Pancreas (tissue), 10 donors: ENCODE measurements at regions not wholly inside any gene's neighbourhood (a gene's known extent, or its start where the extent isn't known, plus 50 kb on each side); places are given as distances from the start of the nearest gene placed in this dataset.
"Not testable (repeated sequence)": the region's sequence is repeated elsewhere in the genome, so short reads cannot be mapped to it uniquely, and the experiment has no call there.

Experiments
- ATAC-seq, 4 donors: fragments of 200-7000 bp; cut with Tn5 transposase; one replicate each; pipeline versions ENCODE4 v1.8.0 to v1.9.1; 2020; ENCODE audit warnings: mild to moderate bottlenecking in 4 of 4, moderate library complexity in 4 of 4
- DNase-seq, 6 donors: peaks; one replicate each; pipeline ENCODE4 v3.0.0-alpha.2; 2020
- FAIRE-seq: peaks from 2 replicates; lab custom pipeline; 2012; peaks lifted over from hg19 to GRCh38; lab: Jason Lieb, UNC
- H3K27ac ChIP-seq, 4 donors: fragments of 200-600 bp; sonication (generic); 1 replicate in 3 of 4; 2 replicates in 1 of 4; pipeline versions ENCODE4 v1.5.0 to v1.8.0; 2020
- H3K27me3 ChIP-seq, 4 donors: fragments of 200-600 bp; one replicate each; pipeline ENCODE4 v1.8.0; 2021
- H3K36me3 ChIP-seq, 3 donors: fragments of 200-600 bp; sonication (generic) in 1 of 3; one replicate each; pipeline versions ENCODE4 v1.5.0 to v1.8.0; 2020 to 2021
- H3K4me1 ChIP-seq, 3 donors: fragments of 200-600 bp; one replicate each; pipeline ENCODE4 v1.8.0; 2021
- H3K4me3 ChIP-seq, 4 donors: fragments of 200-600 bp; sonication (generic) in 2 of 4; one replicate each; pipeline versions ENCODE4 v1.5.0 to v1.8.0; 2020 to 2021
- H3K9me3 ChIP-seq, 4 donors: fragments of 200-600 bp; one replicate each; pipeline ENCODE4 v1.8.0; 2021
- CTCF ChIP-seq, 4 donors: fragments of 200-600 bp; sonication (generic) in 3 of 4; IDR thresholded peaks; one replicate each; pipeline versions ENCODE4 v1.5.0 to v1.8.0; 2021; ENCODE audit warnings: antibody characterized with exemption in 4 of 4
- WGBS, 2 donors: extraction: QIAGEN DNeasy Blood & Tissue Kit; methylation state at CpG; one replicate each; pipeline ENCODE4 v1.1.7; 2013; 5-methylcytosine and 5-hydroxymethylcytosine counted together
- intact Hi-C, 3 donors: fragments of 100-400 bp; cut with DNase I; formaldehyde crosslinking; loops; one replicate each; pipeline versions ENCODE4 v1.11.1 to v1.14.2; 2022
- donor health status: healthy with polysubstance abuse.
- donor health status: DM: no; HTN: no; CAD: no; lungs with moderate emphysema.
- donor health status: DM: no; HTN: no; CAD: no.
- donor health status: control.
- donor health status: control.
- donor health status: Bipolar disorder and iron deficiency.
- donor health status: DM: yes; HTN: yes; CAD: no.
- donor health status: DM: no; HTN: no; CAD: no.
- donor health status: DM: no; HTN: no; CAD: no.
- donor health status: DM: yes; HTN: yes; CAD: no.

DNA sequence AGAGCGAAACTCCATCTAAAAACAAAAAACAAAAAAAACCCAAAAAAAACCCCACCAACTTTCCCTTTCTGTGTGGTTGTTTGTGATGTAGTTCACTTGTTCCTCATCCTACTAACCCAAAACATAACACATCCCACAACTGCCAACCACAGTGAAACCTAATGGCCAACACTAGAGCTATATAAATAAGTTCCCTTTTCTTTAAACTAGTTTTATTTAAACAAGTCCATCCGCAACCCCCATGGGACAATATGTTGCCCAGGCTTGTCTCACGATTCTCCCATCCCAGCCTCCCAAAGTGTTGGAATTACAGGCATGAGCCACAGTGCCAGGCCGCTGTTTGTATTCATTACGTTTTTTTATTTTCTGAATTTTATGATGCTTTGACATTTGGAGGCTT lies 71.2 kb upstream of the ADGRE5 start:
- DNase-seq: no peak
- no peaks in the 10 kb centered on the region for H3K36me3 ChIP-seq
- no peaks in the 10 kb centered on the region for H3K4me1 ChIP-seq
- no peaks in the 10 kb centered on the region for H3K27me3 ChIP-seq
- intact Hi-C loops: no loop called here
- no peak overlapping the region for H3K4me3 ChIP-seq
- FAIRE-seq: no peak
- H3K27ac ChIP-seq: no peak overlapping the region
- ATAC-seq: peak in 1 of 4 donors; percentile 33
- no peaks in the 10 kb centered on the region for H3K9me3 ChIP-seq
- no peak for TF ChIP-seq CTCF (IDR thresholded peaks at IDR 0.05)
- WGBS, 2 donors: 64 to 80% methylated on average over 5 of the region's 5 CpGs

DNA sequence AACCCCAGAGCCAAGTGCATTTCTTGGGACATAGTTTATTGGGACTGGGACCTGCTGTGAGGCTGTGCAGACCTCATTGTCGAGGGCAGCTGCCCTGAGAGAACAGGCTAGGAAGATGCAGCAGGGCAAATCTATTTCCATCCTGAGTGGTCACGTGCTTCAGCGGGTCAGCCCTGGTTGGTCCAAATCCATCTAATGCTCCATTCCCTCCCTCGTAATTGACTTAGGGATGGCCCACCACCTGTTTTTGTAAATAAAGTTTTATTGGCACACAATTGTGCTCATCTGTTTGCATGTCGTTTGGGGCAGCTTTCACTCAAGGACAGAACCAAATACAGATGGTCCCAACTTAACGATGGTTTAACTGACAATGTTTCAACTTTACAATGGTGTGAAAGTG lies 75.5 kb upstream of the ADGRE5 start:
- DNase-seq: no peak
- no peak overlapping the region for H3K4me3 ChIP-seq
- H3K27me3 ChIP-seq: no peaks in the 10 kb centered on the region
- no peak for TF ChIP-seq CTCF (IDR thresholded peaks at IDR 0.05)
- no peaks in the 10 kb centered on the region for H3K9me3 ChIP-seq
- no peak overlapping the region for H3K27ac ChIP-seq
- 44 to 60% methylated on average over 6 of the region's 6 CpGs for WGBS, 2 donors
- intact Hi-C loops: no loop called here
- ATAC-seq: no peak
- FAIRE-seq: no peak
- H3K4me1 ChIP-seq: no peaks in the 10 kb centered on the region
- H3K36me3 ChIP-seq: no peaks in the 10 kb centered on the region

- TF ChIP-seq CTCF (IDR thresholded peaks at IDR 0.05): no peak
- 80 to 85% methylated on average over 6 of the region's 6 CpGs for WGBS, 2 donors
- Histone ChIP-seq H3K9me3 (no peaks in the 10 kb centered on the region), H3K27me3 (no peaks in the 10 kb centered on the region), H3K36me3 (no peaks in the 10 kb centered on the region), H3K4me3 (no peak overlapping the region), H3K4me1 (no peaks in the 10 kb centered on the region), H3K27ac (no peak overlapping the region)
- intact Hi-C loops: no loop called here
- DNase-seq (no peak), FAIRE-seq (no peak), ATAC-seq (no peak)
Observed at GRCh38 chr19:14301150-14301549, 80.1 kb upstream of the ADGRE5 start.

- no peak for TF ChIP-seq CTCF (IDR thresholded peaks at IDR 0.05)
- FAIRE-seq: no peak
- intact Hi-C loops: no loop called here
- no peak for ATAC-seq
- DNase-seq: no peak
- Histone ChIP-seq H3K4me1 (no peaks in the 10 kb centered on the region), H3K27me3 (no peaks in the 10 kb centered on the region), H3K36me3 (no peaks in the 10 kb centered on the region), H3K27ac (no peak overlapping the region), H3K4me3 (no peak overlapping the region), H3K9me3 (no peaks in the 10 kb centered on the region)
- WGBS, 2 donors: 52 to 57% methylated on average over 6 of the region's 6 CpGs
Observed at GRCh38 chr19:14300303-14300702, 80.9 kb upstream of the ADGRE5 start.

GRCh38 chr19:14299224-14299827 lies 81.9 kb upstream of the ADGRE5 start:
- FAIRE-seq, H3K4me3 ChIP-seq, H3K27me3 ChIP-seq, DNase-seq, H3K36me3 ChIP-seq, intact Hi-C loops, H3K9me3 ChIP-seq, H3K4me1 ChIP-seq, H3K27ac ChIP-seq, ATAC-seq: not testable (repeated sequence)
- 85 to 91% methylated on average over 13 of the region's 13 CpGs for whole genome bisulfite sequencing, 2 donors

GRCh38 chr19:14297883-14298576 lies 83.2 kb upstream of the ADGRE5 start:
- H3K4me1 ChIP-seq, H3K27ac ChIP-seq, H3K9me3 ChIP-seq, H3K27me3 ChIP-seq, H3K4me3 ChIP-seq, ATAC-seq, H3K36me3 ChIP-seq, intact Hi-C loops, DNase-seq, FAIRE-seq: not testable (repeated sequence)
- 29 to 32% methylated on average over 14 of the region's 14 CpGs for WGBS, 2 donors

GRCh38 chr19:14294974-14295373 lies 86.3 kb upstream of the ADGRE5 start:
- H3K27ac ChIP-seq, H3K36me3 ChIP-seq, intact Hi-C loops, DNase-seq, H3K4me3 ChIP-seq, H3K9me3 ChIP-seq, ATAC-seq, H3K4me1 ChIP-seq, FAIRE-seq, H3K27me3 ChIP-seq: not testable (repeated sequence)
- WGBS, 2 donors: 74 to 75% methylated on average over 5 of the region's 5 CpGs

- H3K36me3 ChIP-seq, H3K4me1 ChIP-seq, DNase-seq, H3K27me3 ChIP-seq, H3K4me3 ChIP-seq, FAIRE-seq, H3K9me3 ChIP-seq, ATAC-seq, intact Hi-C loops, H3K27ac ChIP-seq: not testable (repeated sequence)
- 30 to 33% methylated on average over 4 to 7 of the region's 7 CpGs for WGBS, 2 donors
Observed at GRCh38 chr19:14293816-14294170, 87.5 kb upstream of the ADGRE5 start.
